ENCODE measurements at regions not wholly inside any gene's neighbourhood (a gene's known extent, or its start where the extent isn't known, plus 50 kb on each side); places are given as distances from the start of the nearest gene placed in this dataset.

DNA sequence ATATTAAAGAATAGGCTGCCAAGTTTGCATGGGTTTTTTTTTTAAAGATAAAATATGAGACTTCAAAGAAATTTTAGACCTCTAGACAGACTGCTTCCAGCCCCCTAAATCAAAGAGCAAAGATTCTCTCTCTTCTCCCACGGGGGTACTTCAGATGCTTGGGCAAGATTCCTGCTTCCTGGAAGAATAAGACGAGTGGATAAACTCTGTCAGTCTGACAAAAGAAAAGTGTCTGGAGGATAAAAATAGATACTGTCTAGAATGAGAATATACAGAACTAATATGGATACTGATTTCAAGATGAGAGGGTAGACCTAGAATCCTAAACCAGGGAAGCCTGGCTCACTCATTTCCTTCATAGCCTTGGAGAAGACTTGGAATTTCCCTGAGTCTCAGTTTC lies 435.1 kb downstream of the FOXO1 start:
- no peaks in the 10 kb centered on the region for H3K27me3 ChIP-seq (replicated peaks; ENCODE audit: insufficient read depth)
- no peaks in the 10 kb centered on the region for H3K36me3 ChIP-seq
- no peaks in the 10 kb centered on the region for H3K4me1 ChIP-seq (replicated peaks)
- TF ChIP-seq POLR2A (IDR thresholded peaks at IDR 0.05) (no peak), POLR2AphosphoS5 (IDR thresholded peaks at IDR 0.05) (no peak)
- TF ChIP-seq, protein P1, sequence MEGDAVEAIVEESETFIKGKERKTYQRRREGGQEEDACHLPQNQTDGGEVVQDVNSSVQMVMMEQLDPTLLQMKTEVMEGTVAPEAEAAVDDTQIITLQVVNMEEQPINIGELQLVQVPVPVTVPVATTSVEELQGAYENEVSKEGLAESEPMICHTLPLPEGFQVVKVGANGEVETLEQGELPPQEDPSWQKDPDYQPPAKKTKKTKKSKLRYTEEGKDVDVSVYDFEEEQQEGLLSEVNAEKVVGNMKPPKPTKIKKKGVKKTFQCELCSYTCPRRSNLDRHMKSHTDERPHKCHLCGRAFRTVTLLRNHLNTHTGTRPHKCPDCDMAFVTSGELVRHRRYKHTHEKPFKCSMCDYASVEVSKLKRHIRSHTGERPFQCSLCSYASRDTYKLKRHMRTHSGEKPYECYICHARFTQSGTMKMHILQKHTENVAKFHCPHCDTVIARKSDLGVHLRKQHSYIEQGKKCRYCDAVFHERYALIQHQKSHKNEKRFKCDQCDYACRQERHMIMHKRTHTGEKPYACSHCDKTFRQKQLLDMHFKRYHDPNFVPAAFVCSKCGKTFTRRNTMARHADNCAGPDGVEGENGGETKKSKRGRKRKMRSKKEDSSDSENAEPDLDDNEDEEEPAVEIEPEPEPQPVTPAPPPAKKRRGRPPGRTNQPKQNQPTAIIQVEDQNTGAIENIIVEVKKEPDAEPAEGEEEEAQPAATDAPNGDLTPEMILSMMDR (IDR thresholded peaks at IDR 0.05): no peak
- H3K27ac ChIP-seq: peak overlapping the region in 1 of 2 donors; percentile 15
- intact Hi-C loops (cut with DNase I): loop anchor here (10.0 kb wide), 1 partner anchor 87 kb away; no protein-coding TSS in a partner anchor
- no peak overlapping the region for H3K4me3 ChIP-seq
- 37% methylated on average over 2 of the region's 2 CpGs for WGBS
- no peaks in the 10 kb centered on the region for H3K9me3 ChIP-seq
- DNase-seq (ENCODE audit: low spot score): no peak

GRCh38 chr13:40231751-40232150 lies 434.7 kb downstream of the FOXO1 start:
- DNase-seq (ENCODE audit: low spot score): no peak
- Histone ChIP-seq H3K4me1 (replicated peaks) (no peaks in the 10 kb centered on the region), H3K27me3 (replicated peaks; ENCODE audit: insufficient read depth) (no peaks in the 10 kb centered on the region), H3K27ac (peak overlapping the region in 1 of 2 donors; percentile 15), H3K9me3 (no peaks in the 10 kb centered on the region), H3K4me3 (no peak overlapping the region), H3K36me3 (no peaks in the 10 kb centered on the region)
- WGBS: 81% methylated on average over 3 of the region's 3 CpGs
- TF ChIP-seq, protein P1 (IDR thresholded peaks at IDR 0.05): no peak
- TF ChIP-seq POLR2AphosphoS5 (IDR thresholded peaks at IDR 0.05): no peak
- TF ChIP-seq POLR2A (IDR thresholded peaks at IDR 0.05): no peak
- intact Hi-C loops (cut with DNase I): loop anchor here (10.0 kb wide), 1 partner anchor 87 kb away; no protein-coding TSS in a partner anchor

GRCh38 chr13:40232311-40233040 lies 434.0 kb downstream of the FOXO1 start:
- no peak for TF ChIP-seq POLR2AphosphoS5 (IDR thresholded peaks at IDR 0.05)
- Histone ChIP-seq H3K27me3 (replicated peaks; ENCODE audit: insufficient read depth) (no peaks in the 10 kb centered on the region), H3K4me1 (replicated peaks) (no peaks in the 10 kb centered on the region), H3K27ac (peak overlapping the region in 1 of 2 donors; percentile 58), H3K4me3 (no peak overlapping the region), H3K9me3 (no peaks in the 10 kb centered on the region), H3K36me3 (no peaks in the 10 kb centered on the region)
- intact Hi-C loops (cut with DNase I): loop anchor here (10.0 kb wide), 1 partner anchor 88 kb away; no protein-coding TSS in a partner anchor
- DNase-seq (ENCODE audit: low spot score): no peak
- WGBS: 89% methylated on average over 3 of the region's 3 CpGs

DNA sequence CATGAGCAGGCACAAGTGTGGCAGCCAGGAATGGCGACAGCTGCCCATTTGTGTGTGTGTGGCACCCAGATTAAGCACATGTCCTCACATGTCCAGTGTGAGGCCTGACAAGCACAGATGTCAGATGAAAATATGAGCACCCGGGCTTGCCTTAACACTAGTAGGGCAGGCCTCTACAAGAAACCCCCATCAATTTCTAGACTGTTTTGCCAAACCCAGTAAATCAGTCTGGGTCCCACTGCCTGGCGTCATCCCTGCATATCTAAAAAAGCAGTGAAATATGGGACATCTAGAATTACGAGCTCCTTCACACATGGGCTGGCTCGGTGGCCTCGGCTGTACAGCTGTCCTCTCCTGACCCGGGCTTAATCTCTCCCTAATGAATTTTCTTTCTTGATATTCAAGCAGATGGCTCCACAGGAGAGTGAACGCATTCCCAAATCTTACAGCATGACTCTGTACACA lies 432.7 kb downstream of the FOXO1 start:
- Histone ChIP-seq H3K27ac (peak overlapping the region; percentile 58 to 79), H3K36me3 (no peaks in the 10 kb centered on the region), H3K9me3 (no peaks in the 10 kb centered on the region), H3K4me3 (no peak overlapping the region), H3K4me1 (replicated peaks) (no peaks in the 10 kb centered on the region), H3K27me3 (replicated peaks; ENCODE audit: insufficient read depth) (no peaks in the 10 kb centered on the region)
- peak; percentile 88 for TF ChIP-seq POLR2AphosphoS5 (IDR thresholded peaks at IDR 0.05)
- TF ChIP-seq, protein P1 (IDR thresholded peaks at IDR 0.05): no peak
- intact Hi-C loops (cut with DNase I): loop anchor here (2.0 to 10.0 kb wide), 2 partner anchors 55 to 89 kb away; no protein-coding TSS in a partner anchor
- 19% methylated on average over 8 of the region's 8 CpGs for WGBS
- DNase-seq (ENCODE audit: low spot score): peak; percentile 87

GRCh38 chr13:40235160-40235796 lies 431.2 kb downstream of the FOXO1 start:
- no peak for TF ChIP-seq POLR2A (IDR thresholded peaks at IDR 0.05)
- no peak for TF ChIP-seq POLR2AphosphoS5 (IDR thresholded peaks at IDR 0.05)
- TF ChIP-seq, protein P1 (IDR thresholded peaks at IDR 0.05): no peak
- Histone ChIP-seq H3K9me3 (no peaks in the 10 kb centered on the region), H3K4me3 (no peak overlapping the region), H3K27ac (peak overlapping the region; percentile 58 to 79), H3K36me3 (no peaks in the 10 kb centered on the region), H3K27me3 (replicated peaks; ENCODE audit: insufficient read depth) (no peaks in the 10 kb centered on the region), H3K4me1 (replicated peaks) (no peaks in the 10 kb centered on the region)
- WGBS: 83% methylated on average over 6 of the region's 6 CpGs
- intact Hi-C loops (cut with DNase I): loop anchor here (2.0 to 10.0 kb wide), 3 partner anchors 43 to 90 kb away; no protein-coding TSS in a partner anchor
- DNase-seq (ENCODE audit: low spot score): no peak
